Duodenal mucosa (tissue), 2 donors: ENCODE measurements at regions not wholly inside any gene's neighbourhood (a gene's known extent, or its start where the extent isn't known, plus 50 kb on each side); places are given as distances from the start of the nearest gene placed in this dataset.
"Not testable (repeated sequence)": the region's sequence is repeated elsewhere in the genome, so short reads cannot be mapped to it uniquely, and the experiment has no call there.

Source experiments
- H3K27ac ChIP-seq: one replicate; pipeline ENCODE4 v1.7.0; 2013; ENCODE audit warnings: low read depth, low read length
- H3K27me3 ChIP-seq, 2 donors: one replicate each; pipeline ENCODE4 v1.7.0; 2013; ENCODE audit warnings: low read length in 2 of 2, control low read depth in 1 of 2; ENCODE audit not compliant: insufficient read depth in 2 of 2, control insufficient read depth in 1 of 2
- H3K36me3 ChIP-seq, 2 donors: one replicate each; pipeline ENCODE4 v1.7.0; 2013; ENCODE audit warnings: low read length in 2 of 2, control low read depth in 1 of 2; ENCODE audit not compliant: insufficient read depth in 2 of 2, control insufficient read depth in 1 of 2
- H3K4me1 ChIP-seq, 2 donors: one replicate each; pipeline ENCODE4 v1.7.0; 2013; ENCODE audit warnings: low read length in 2 of 2, control low read depth in 1 of 2; ENCODE audit not compliant: insufficient read depth in 2 of 2, control insufficient read depth in 1 of 2
- H3K4me3 ChIP-seq, 2 donors: one replicate each; pipeline ENCODE4 v1.7.0; 2013; ENCODE audit warnings: low read length in 2 of 2, low read depth in 1 of 2
- H3K9ac ChIP-seq, 2 donors: one replicate each; pipeline ENCODE4 v1.7.0; 2013; ENCODE audit warnings: low read length in 2 of 2, low read depth in 1 of 2
- H3K9me3 ChIP-seq, 2 donors: one replicate each; pipeline ENCODE4 v1.7.0; 2013; ENCODE audit warnings: low read length in 2 of 2, control low read depth in 1 of 2; ENCODE audit not compliant: control insufficient read depth in 1 of 2

- Histone ChIP-seq H3K9ac (no peak overlapping the region), H3K9me3 (peaks cover 0 to 8% of the 10 kb centered on the region in 2 donors), H3K4me1 (no peaks in the 10 kb centered on the region), H3K27me3 (no peaks in the 10 kb centered on the region), H3K4me3 (no peak overlapping the region), H3K27ac (no peak overlapping the region), H3K36me3 (no peaks in the 10 kb centered on the region)
These were observed 429.1 kb upstream of the HTR1E start for GRCh38 chr6:86508230-86508629.

- H3K9ac ChIP-seq, result no peak overlapping the region
These were observed 434.8 kb upstream of the HTR1E start for GRCh38 chr6:86502497-86502896.

GRCh38 chr6:86500035-86500434 lies 437.3 kb upstream of the HTR1E start:
- H3K4me1 ChIP-seq, result no peaks in the 10 kb centered on the region
- H3K27me3 ChIP-seq, result no peaks in the 10 kb centered on the region
- no peak overlapping the region for H3K9ac ChIP-seq
- peaks cover 0 to 5% of the 10 kb centered on the region in 2 donors for H3K9me3 ChIP-seq
- no peak overlapping the region for H3K4me3 ChIP-seq
- H3K36me3 ChIP-seq, result no peaks in the 10 kb centered on the region
- H3K27ac ChIP-seq, result no peak overlapping the region

More at GRCh38 chr6:86502497-86502896, 434.8 kb upstream of the HTR1E start:
- Histone ChIP-seq H3K36me3 (no peaks in the 10 kb centered on the region), H3K4me1 (no peaks in the 10 kb centered on the region), H3K27me3 (no peaks in the 10 kb centered on the region), H3K9me3 (peaks cover 0 to 5% of the 10 kb centered on the region in 2 donors), H3K4me3 (no peak overlapping the region), H3K27ac (no peak overlapping the region)

- not testable (repeated sequence) for H3K4me3 ChIP-seq, H3K27ac ChIP-seq, H3K9me3 ChIP-seq, H3K9ac ChIP-seq, H3K27me3 ChIP-seq, H3K4me1 ChIP-seq, H3K36me3 ChIP-seq
These were observed 448.3 kb upstream of the HTR1E start for GRCh38 chr6:86489042-86489441.

GRCh38 chr6:86487660-86488221 lies 449.6 kb upstream of the HTR1E start:
- H3K4me3 ChIP-seq, result no peak overlapping the region
- no peak overlapping the region for H3K9ac ChIP-seq
- H3K36me3 ChIP-seq, result no peaks in the 10 kb centered on the region
- H3K27ac ChIP-seq, result no peak overlapping the region
- H3K4me1 ChIP-seq, result no peaks in the 10 kb centered on the region
- no peaks in the 10 kb centered on the region for H3K27me3 ChIP-seq
- peaks cover 4 to 7% of the 10 kb centered on the region in 2 donors for H3K9me3 ChIP-seq

- not testable (repeated sequence) for H3K4me1 ChIP-seq, H3K9ac ChIP-seq, H3K36me3 ChIP-seq, H3K27ac ChIP-seq, H3K9me3 ChIP-seq, H3K27me3 ChIP-seq, H3K4me3 ChIP-seq
These were observed 459.0 kb upstream of the HTR1E start for GRCh38 chr6:86478316-86478715.

- Histone ChIP-seq H3K4me3 (no peak overlapping the region), H3K36me3 (no peaks in the 10 kb centered on the region), H3K4me1 (no peaks in the 10 kb centered on the region), H3K27ac (no peak overlapping the region), H3K9ac (no peak overlapping the region), H3K9me3 (peaks cover 2 to 5% of the 10 kb centered on the region in 2 donors), H3K27me3 (no peaks in the 10 kb centered on the region)
These were observed 459.7 kb upstream of the HTR1E start for GRCh38 chr6:86477500-86478148.

- Histone ChIP-seq H3K4me3 (no peak overlapping the region), H3K27ac (no peak overlapping the region), H3K4me1 (no peaks in the 10 kb centered on the region), H3K36me3 (no peaks in the 10 kb centered on the region), H3K27me3 (no peaks in the 10 kb centered on the region), H3K9ac (no peak overlapping the region), H3K9me3 (peaks cover 2 to 5% of the 10 kb centered on the region in 2 donors)
These were observed 461.0 kb upstream of the HTR1E start for GRCh38 chr6:86476311-86476710.

- no peaks in the 10 kb centered on the region for H3K4me1 ChIP-seq
- H3K27me3 ChIP-seq, result no peaks in the 10 kb centered on the region
- peaks cover 2 to 5% of the 10 kb centered on the region in 2 donors for H3K9me3 ChIP-seq
- H3K9ac ChIP-seq, result no peak overlapping the region
- no peaks in the 10 kb centered on the region for H3K36me3 ChIP-seq
- no peak overlapping the region for H3K27ac ChIP-seq
- H3K4me3 ChIP-seq, result no peak overlapping the region
These were observed 463.2 kb upstream of the HTR1E start for GRCh38 chr6:86474081-86474480.

GRCh38 chr6:86471791-86472190 lies 465.5 kb upstream of the HTR1E start:
- H3K9me3 ChIP-seq, result no peaks in the 10 kb centered on the region
- H3K4me3 ChIP-seq, result no peak overlapping the region
- no peaks in the 10 kb centered on the region for H3K27me3 ChIP-seq
- H3K36me3 ChIP-seq, result no peaks in the 10 kb centered on the region
- H3K4me1 ChIP-seq, result no peaks in the 10 kb centered on the region
- H3K9ac ChIP-seq, result no peak overlapping the region
- H3K27ac ChIP-seq, result no peak overlapping the region
